ENCODE measurements at regions not wholly inside any gene's neighbourhood (a gene's known extent, or its start where the extent isn't known, plus 50 kb on each side); places are given as distances from the start of the nearest gene placed in this dataset.

DNA sequence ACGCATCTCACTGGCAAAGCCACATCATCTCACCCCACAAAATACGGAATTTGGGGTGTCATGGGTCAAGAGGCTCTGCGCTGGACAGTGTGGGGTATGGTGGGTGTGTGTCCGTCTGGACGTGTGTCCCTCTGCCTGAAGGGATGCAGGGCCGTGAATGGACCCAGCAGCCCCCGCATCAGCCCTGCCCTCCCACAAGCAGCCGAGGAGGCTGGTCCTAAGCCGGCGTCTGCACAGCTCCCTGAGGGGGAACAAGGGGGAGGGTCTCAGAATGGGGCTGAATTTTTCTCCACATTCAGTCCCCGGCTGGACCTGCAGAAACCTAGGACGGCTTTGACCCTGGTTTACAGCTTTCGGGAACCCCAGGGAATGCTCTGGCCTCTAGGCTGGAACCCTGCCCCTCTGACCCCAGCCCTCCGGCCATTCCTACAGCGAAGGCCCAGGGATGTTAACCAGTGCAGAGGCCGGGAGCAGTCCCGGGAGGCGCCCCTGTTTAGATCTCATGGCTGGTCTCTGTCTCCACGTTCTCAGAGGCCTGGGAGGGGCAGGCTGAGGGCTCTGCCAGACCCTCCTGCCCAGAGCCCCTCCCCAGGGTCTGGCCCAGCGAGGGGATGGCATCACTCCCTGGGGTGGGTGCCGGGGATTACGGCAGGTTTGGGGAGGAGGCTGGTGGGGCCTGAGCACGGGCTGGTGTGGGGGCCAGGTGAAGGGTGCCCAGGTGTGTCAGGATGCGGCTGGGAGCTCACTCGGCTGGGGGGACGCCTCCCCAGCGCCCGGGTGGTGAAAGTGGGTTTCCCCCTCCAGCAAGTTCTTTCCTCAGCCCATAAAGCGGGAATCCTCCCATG is 156.5 kb upstream of the C14orf180 start:
- ChIA-PET POLR2A (no interaction called here), CTCF (no interaction called here)
- TF ChIP-seq, protein P1, sequence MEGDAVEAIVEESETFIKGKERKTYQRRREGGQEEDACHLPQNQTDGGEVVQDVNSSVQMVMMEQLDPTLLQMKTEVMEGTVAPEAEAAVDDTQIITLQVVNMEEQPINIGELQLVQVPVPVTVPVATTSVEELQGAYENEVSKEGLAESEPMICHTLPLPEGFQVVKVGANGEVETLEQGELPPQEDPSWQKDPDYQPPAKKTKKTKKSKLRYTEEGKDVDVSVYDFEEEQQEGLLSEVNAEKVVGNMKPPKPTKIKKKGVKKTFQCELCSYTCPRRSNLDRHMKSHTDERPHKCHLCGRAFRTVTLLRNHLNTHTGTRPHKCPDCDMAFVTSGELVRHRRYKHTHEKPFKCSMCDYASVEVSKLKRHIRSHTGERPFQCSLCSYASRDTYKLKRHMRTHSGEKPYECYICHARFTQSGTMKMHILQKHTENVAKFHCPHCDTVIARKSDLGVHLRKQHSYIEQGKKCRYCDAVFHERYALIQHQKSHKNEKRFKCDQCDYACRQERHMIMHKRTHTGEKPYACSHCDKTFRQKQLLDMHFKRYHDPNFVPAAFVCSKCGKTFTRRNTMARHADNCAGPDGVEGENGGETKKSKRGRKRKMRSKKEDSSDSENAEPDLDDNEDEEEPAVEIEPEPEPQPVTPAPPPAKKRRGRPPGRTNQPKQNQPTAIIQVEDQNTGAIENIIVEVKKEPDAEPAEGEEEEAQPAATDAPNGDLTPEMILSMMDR (IDR thresholded peaks at IDR 0.05; ENCODE audit: control extremely low read depth, extremely low read depth, low read depth, missing control alignments): no peak
- DNase-seq (ENCODE audit: extremely low spot score): no peak

DNA sequence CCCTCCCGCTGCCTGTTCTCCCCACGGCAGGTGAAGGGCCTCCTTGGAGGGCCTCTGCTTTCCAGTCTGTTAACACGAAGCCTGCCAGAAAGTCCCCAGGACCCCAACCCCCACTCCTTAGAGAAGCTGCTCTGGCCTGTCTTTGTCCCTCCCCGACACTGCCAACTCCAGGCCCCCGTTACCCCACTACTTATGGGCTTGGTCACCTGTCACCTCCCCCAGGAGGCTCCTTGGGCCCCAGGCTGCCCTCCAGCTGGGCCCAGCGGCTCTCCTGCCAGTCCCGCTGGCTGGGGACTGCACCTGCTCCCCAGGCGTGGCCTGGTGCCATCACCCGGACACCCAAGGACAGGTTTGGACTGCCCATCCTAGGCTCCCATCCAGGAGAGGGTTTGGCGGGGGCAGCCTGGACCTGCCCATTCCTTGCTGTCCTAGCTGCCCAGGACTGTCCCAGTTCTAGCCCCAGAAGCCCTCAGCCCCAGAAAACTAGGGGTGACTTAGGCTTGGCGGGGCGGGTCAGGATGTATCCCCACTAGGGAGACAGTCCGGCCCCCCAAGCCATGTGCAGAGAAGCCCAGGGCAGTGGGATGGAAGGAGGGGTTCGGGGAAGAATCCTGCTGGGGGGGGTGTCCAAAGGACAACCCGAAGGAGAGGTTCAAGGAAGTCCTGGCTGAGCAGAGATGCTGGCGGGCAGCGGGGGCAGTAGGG is 155.7 kb upstream of the C14orf180 start:
- POLR2A ChIA-PET: no interaction called here
- DNase-seq (ENCODE audit: extremely low spot score): no peak

DNA sequence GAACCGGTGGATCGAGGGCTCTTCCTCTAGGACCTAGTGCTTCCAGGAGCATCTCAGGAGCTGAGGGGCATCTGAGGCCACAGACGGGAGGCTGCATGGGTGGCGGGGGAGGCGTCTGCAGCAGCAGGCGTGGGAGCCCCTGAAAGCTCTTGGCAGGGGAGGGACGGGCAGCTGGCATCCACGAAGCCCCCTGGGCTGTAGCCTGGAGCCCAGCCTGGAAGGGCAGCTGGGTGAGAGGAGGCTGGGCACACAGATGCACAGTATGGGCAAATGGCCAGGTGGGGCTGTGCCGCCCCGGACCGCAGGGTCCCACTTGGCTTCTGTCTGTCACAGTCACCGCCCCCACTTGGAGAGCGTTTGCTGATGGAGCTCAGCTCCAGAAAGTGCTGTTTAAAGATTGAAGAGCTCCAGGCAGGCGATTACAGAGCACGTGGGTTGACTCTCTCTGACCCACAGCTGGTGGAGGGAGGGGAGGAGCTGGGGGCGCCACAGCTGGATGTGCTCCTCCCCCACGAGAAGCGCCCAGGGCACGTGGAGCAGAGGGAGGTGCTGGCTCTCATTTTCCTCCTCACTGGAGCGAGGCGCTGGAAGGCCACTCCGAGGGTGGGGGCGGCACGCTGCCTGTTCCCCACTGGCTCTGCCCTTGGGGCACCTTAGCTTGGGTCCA is 155.0 kb upstream of the C14orf180 start:
- ChIA-PET CTCF (no interaction called here), POLR2A (no interaction called here)
- TF ChIP-seq, protein P1 (IDR thresholded peaks at IDR 0.05; ENCODE audit: control extremely low read depth, extremely low read depth, low read depth, missing control alignments): no peak
- DNase-seq (ENCODE audit: extremely low spot score): peak; percentile 20

More for the DNA sequence above, 155.7 kb upstream of the C14orf180 start:
- TF ChIP-seq, protein P1 (IDR thresholded peaks at IDR 0.05; ENCODE audit: control extremely low read depth, extremely low read depth, low read depth, missing control alignments): no peak
- CTCF ChIA-PET: no interaction called here

DNA sequence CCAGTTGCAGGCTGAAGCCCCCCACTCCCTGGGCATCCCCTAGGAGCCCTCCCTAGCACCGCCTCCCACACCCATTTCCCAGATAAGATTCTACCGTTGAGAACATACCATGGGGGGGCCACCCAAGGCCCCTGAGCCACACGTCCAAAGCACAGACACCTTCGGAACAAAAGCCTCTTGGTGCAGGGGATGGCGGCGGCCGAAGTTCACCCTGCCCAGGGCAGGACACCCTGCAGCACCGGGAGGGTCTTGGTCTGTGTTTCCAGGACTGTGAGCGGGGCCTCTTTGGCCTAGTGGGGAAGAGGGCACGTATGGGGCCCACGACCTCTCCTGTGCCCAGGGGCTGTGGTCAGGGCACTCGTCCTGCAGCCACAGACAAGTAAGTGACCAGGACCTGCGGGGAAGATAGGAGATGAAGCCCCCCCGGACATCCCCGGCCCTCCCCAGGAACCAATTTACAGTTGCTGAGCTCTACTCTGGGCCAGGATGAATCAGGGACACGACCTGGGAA is 154.3 kb upstream of the C14orf180 start:
- TF ChIP-seq, protein P1 (IDR thresholded peaks at IDR 0.05; ENCODE audit: control extremely low read depth, extremely low read depth, low read depth, missing control alignments): no peak
- CTCF ChIA-PET: no interaction called here
- POLR2A ChIA-PET: no interaction called here
- no peak for DNase-seq (ENCODE audit: extremely low spot score)

DNA sequence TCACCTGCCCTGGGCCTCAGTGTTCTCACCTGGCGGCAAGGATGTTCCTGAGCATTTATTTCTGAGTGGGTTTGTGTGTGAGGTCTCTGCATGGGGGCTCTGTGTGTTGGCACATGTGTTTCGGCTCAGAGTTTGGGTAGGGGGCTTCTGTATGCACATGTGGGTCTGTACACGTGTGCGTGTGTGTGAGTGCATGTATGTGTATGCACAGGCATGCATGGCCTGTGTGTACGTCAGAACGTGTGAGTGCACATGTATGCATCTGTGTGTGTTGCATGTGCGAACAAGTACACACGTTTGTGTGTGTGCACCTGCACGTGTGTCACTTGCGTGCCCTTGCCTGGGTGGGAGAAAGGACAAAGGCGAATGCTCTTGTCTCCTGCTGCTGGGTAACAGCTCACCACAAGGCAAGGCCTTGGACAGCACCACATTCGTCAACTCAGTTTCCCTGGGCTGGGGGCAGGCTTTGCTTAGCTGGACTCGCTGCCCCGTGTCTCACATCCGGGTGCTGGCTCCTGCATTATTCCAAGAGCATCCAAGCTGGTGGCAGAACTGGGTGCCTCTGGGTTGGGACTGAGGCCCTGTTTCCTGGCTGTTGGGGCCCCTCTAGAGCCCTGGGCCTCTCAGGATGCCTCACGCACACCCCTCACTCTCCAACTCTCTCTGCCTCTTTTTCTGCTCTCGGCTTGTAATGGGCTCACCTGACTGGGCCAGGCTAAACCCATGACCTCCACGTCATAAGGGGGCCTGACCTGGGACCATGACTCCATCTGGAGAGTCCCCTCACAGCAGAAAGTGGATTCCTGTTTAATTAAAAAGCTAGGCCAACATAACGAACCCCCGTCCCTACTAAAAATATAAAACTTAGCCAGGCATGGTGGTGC is 153.6 kb upstream of the C14orf180 start:
- ChIA-PET CTCF (no interaction called here), POLR2A (no interaction called here)
- TF ChIP-seq, protein P1 (IDR thresholded peaks at IDR 0.05; ENCODE audit: control extremely low read depth, extremely low read depth, low read depth, missing control alignments): no peak
- DNase-seq (ENCODE audit: extremely low spot score): no peak
